Mesenteric fat pad (tissue), 1 donor: ENCODE measurements at regions not wholly inside any gene's neighbourhood (a gene's known extent, or its start where the extent isn't known, plus 50 kb on each side); places are given as distances from the start of the nearest gene placed in this dataset.

ENCODE experiments used
- DNase-seq: peaks from one replicate; pipeline ENCODE4 v3.0.0-alpha.2; 2020; ENCODE audit warnings: low spot score
- donor health status: DM: yes; HTN: yes; CAD: no.

- DNase-seq: no peak
Measured at GRCh38 chr18:72100465-72101004, 443.6 kb downstream of the CBLN2 start.

DNA sequence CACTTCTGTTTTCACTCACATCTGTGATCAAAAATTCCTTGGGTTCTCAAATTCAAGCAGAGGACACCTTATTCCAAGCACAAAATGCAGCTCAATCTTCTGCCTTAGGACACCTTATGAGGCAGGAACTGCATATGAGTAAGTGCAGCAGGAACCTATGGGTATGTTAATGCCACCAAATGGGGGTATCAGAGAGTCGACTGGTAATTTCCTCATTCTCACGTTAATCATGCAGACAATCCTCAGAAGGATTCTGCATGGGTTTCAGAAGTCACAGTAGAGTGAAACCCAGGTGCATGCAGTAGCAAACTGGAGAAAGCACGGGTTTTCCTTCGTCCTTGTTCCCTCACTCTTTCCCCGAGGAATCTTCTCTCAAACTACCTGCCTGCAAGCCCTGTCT, 452.8 kb downstream of the CBLN2 start:
- DNase-seq: no peak

- DNase-seq: no peak
Measured at GRCh38 chr18:72089432-72089831, 454.7 kb downstream of the CBLN2 start.

GRCh38 chr18:72086421-72086820, 457.7 kb downstream of the CBLN2 start:
- DNase-seq: no peak

DNA sequence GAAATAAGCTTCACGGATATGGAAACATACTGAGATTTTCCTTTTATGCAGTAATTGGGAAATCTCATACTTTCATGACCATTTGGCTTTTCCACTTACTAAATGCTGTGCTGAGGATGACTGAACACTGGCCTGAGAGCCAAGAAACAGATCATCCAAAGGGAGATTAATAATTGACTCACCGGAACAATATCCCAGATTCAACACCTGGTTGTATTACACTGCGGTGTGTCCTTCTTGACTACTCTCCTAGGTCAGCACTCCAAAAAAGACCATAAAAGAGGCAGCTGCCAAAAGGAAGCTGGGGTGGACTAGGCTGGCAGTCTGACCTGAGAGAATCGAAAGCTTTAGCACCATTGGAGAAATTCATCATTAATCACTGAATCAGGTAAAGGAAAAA, 469.1 kb downstream of the CBLN2 start:
- no peak for DNase-seq

- no peak for DNase-seq
Measured at GRCh38 chr18:72063001-72063400, 481.1 kb downstream of the CBLN2 start.

DNA sequence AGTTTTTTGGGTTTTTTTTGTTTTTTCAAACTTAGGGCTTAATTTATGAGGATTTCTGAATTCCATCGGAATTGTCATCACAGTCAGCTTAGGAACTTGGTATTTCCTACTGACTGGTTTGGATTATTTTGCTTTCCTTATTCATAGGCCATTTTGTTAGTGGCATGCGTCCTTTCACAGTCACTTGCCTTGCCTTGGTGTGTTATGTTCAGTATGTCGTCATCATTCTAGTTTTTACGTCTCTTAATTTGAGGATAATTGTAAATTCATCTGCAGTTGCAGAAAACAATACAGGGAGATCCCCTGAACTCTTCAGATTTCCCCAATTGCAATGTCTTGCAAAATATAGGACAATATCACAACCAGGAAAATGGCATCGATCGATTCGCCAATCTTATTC, 485.3 kb downstream of the CBLN2 start:
- no peak for DNase-seq

DNA sequence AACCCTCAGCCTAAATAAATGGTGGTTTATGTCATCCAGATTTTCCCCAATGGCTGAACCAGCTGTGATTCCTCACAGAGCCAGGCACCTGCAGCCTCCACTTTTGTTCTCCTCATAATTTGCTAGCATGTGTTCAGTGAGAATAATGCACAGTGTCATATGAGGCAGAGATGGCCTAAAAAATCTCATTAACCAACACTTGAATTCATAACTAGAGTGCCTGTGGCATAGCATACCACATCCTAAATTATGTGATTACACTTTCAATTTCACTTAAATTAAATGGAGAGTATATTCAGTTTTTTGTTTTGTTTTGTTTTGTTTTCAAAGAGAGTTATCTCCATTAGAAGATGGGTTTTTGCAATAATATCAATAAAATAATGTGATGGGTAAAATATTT, 488.0 kb downstream of the CBLN2 start:
- DNase-seq: no peak

- no peak for DNase-seq
Measured at GRCh38 chr18:72041313-72042032, 502.7 kb downstream of the CBLN2 start.

DNA sequence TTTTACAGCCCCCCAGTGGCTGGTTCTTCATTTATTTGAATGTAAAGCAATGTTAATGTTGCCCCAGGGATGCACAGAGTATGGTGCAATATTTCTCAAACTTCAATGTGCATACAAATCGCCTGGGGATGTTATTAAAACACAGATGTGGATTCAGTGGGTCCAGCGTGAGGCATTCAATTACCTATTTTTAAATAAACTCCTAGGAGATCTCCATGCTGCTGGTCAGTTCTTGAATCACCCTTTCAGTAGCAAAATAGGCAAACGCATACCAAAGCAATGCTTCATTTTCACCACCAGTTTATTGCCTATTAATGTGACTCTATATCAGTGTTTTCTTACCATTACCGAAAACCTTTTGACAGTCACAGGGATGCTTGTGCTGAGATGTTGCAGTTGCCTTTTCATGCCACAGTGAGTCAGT, 530.7 kb downstream of the CBLN2 start:
- no peak for DNase-seq

DNA sequence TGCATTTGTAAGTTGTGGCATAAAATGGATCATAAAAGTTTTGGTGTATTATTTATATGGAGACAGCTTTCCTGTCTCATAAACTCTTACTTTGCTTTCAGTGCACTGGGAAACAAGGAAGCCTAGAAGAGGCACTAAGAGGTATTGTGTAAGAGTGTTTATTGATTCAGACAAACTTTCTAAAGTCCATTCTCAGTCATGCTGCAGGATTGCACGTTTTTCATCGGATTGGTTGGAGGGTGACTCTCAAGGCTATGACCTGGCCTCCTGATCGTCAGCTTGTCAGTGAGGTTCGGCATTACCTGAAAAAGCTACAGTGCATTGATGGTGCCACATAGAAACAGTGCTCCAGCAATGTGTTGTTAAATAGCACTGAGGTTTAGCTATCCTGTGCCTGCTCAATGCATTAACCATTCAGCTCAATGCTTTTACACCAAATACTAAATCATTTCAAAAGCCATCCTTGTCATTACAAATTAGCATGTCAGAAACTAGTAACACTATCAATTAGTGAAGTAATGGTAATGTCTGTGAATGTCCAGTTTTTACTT, 545.5 kb downstream of the CBLN2 start:
- DNase-seq: no peak

- DNase-seq: no peak
Measured at GRCh38 chr18:71995904-71996465, 548.2 kb downstream of the CBLN2 start.

DNA sequence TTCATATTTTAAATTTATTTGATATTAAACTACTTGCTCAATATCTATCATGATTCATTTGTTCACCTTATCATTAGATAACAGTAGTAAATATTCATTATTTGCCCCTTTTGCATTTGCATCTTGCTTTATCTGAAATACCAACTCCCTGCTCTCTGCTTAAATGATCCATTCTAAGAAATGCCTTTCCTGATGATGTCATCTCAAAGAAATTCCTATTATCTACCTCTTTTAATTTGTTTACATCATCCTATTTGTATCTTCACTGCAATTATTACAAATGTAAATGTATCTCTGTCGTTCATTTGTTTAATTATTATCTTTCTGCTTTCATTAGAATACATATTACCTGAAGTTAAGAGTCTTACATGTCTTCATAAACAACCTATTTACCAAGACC, 549.9 kb downstream of the CBLN2 start:
- DNase-seq: no peak

- DNase-seq: no peak
Measured at GRCh38 chr18:71989616-71990015, 554.5 kb downstream of the CBLN2 start.

GRCh38 chr18:71986351-71987050, 557.6 kb downstream of the CBLN2 start:
- DNase-seq: no peak

DNA sequence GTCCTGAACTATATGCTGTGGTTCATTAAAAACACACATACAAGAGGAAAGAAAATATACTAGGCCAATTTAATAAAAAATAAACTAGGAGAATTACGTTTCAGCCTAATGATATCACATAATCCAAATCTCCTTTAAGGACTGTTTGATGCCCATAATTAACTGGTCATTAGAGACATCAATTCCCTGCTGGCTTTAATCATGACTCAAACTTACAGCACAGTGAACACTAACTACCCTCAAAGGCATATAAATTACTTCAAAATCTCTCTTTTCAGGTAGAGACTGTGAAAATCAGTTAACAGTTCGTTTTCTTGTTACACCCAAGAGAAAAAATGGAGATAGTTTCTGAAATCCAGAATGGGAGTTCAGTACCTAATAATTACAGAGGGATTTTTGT, 567.4 kb downstream of the CBLN2 start:
- DNase-seq: no peak

GRCh38 chr18:71966791-71967190, 577.4 kb downstream of the CBLN2 start:
- no peak for DNase-seq

- no peak for DNase-seq
Measured at GRCh38 chr18:71958605-71959004, 585.5 kb downstream of the CBLN2 start.

GRCh38 chr18:71951001-71951400, 593.1 kb downstream of the CBLN2 start:
- DNase-seq: no peak

GRCh38 chr18:71942433-71942832, 601.7 kb downstream of the CBLN2 start:
- no peak for DNase-seq

DNA sequence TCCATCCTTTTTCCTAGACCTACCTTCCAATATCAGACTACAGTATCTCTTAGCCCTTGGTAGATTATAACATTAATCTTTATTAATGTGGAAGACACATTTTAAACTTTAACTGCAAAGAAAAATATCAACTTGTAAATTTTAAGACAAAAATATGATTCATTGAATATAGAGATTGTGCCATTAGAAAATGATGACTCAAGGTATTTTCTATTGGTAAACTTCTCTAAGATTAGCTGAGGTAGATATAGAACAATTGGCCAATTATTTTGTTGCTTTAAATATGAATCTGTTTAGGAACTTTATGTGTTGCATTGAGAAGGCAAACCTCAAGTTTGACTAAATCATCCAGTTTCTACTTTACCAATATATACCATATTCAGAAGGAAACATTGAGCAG, 604.7 kb downstream of the CBLN2 start:
- no peak for DNase-seq

- no peak for DNase-seq
Measured at GRCh38 chr18:71936744-71937143, 607.4 kb downstream of the CBLN2 start.
